Ectodermal cell (in vitro differentiated cells): ENCODE measurements at regions not wholly inside any gene's neighbourhood (a gene's known extent, or its start where the extent isn't known, plus 50 kb on each side); places are given as distances from the start of the nearest gene placed in this dataset.

Source experiments
- H3K27ac ChIP-seq: 2 replicates; pipeline ENCODE4 v1.7.0; 2013; ENCODE audit warnings: mild to moderate bottlenecking, low read depth, low read length; ENCODE audit not compliant: insufficient read depth, poor library complexity, severe bottlenecking
- H3K27me3 ChIP-seq: 2 replicates; pipeline ENCODE4 v1.7.0; 2013; ENCODE audit warnings: mild to moderate bottlenecking, low read length; ENCODE audit not compliant: insufficient read depth, control insufficient read depth, poor library complexity, severe bottlenecking
- H3K36me3 ChIP-seq: one replicate; pipeline ENCODE4 v1.7.0; 2013; ENCODE audit warnings: low read length; ENCODE audit not compliant: control insufficient read depth, insufficient read depth
- H3K4me1 ChIP-seq: one replicate; pipeline ENCODE4 v1.7.0; 2013; ENCODE audit warnings: low read length; ENCODE audit not compliant: control insufficient read depth, insufficient read depth
- H3K4me3 ChIP-seq: 2 replicates; pipeline ENCODE4 v1.7.0; 2013; ENCODE audit warnings: low read depth, low read length, control low read depth; ENCODE audit not compliant: insufficient read depth
- H3K9me3 ChIP-seq: 2 replicates; pipeline ENCODE4 v1.7.0; 2013; ENCODE audit warnings: mild to moderate bottlenecking, low read length, moderate library complexity; ENCODE audit not compliant: control insufficient read depth
- WGBS, 2 experiments: methylation state at CpG; one replicate each; pipeline ENCODE4 v1.1.7; 2013; ENCODE audit warnings: missing lambda C conversion rate in 2 of 2; 5-methylcytosine and 5-hydroxymethylcytosine counted together

- no peak overlapping the region for H3K27ac ChIP-seq
- H3K4me3 ChIP-seq: no peak overlapping the region
- no peaks in the 10 kb centered on the region for H3K4me1 ChIP-seq
- H3K36me3 ChIP-seq: no peaks in the 10 kb centered on the region
- WGBS, 2 experiments: 92% methylated on average over 1 of the region's 1 CpG; no CpG with 5 or more reads in 1 of the 2 experiments
- H3K9me3 ChIP-seq: no peaks in the 10 kb centered on the region
- no peaks in the 10 kb centered on the region for H3K27me3 ChIP-seq
Measured at GRCh38 chr10:43981232-43981631, 332.6 kb upstream of the ZNF32 start.

GRCh38 chr10:43980715-43981114, 332.0 kb upstream of the ZNF32 start:
- Histone ChIP-seq H3K9me3 (no peaks in the 10 kb centered on the region), H3K27me3 (no peaks in the 10 kb centered on the region), H3K4me1 (no peaks in the 10 kb centered on the region), H3K27ac (no peak overlapping the region), H3K4me3 (no peak overlapping the region), H3K36me3 (no peaks in the 10 kb centered on the region)
- 93 to 96% methylated on average over 6 to 7 of the region's 7 CpGs for WGBS, 2 experiments

GRCh38 chr10:43980313-43980712, 331.6 kb upstream of the ZNF32 start:
- WGBS, 2 experiments: 86 to 94% methylated on average over 8 of the region's 8 CpGs
- Histone ChIP-seq H3K27me3 (no peaks in the 10 kb centered on the region), H3K4me1 (no peaks in the 10 kb centered on the region), H3K27ac (no peak overlapping the region), H3K36me3 (no peaks in the 10 kb centered on the region), H3K9me3 (no peaks in the 10 kb centered on the region), H3K4me3 (no peak overlapping the region)

- WGBS, 2 experiments: 91 to 92% methylated on average over 3 of the region's 3 CpGs
- Histone ChIP-seq H3K36me3 (no peaks in the 10 kb centered on the region), H3K27ac (no peak overlapping the region), H3K27me3 (no peaks in the 10 kb centered on the region), H3K4me1 (no peaks in the 10 kb centered on the region), H3K4me3 (no peak overlapping the region), H3K9me3 (no peaks in the 10 kb centered on the region)
Measured at GRCh38 chr10:43979551-43979950, 330.9 kb upstream of the ZNF32 start.

- 92 to 94% methylated on average over 9 of the region's 9 CpGs for WGBS, 2 experiments
- no peak overlapping the region for H3K4me3 ChIP-seq
- H3K27ac ChIP-seq: no peak overlapping the region
- H3K36me3 ChIP-seq: no peaks in the 10 kb centered on the region
- H3K9me3 ChIP-seq: no peaks in the 10 kb centered on the region
- no peaks in the 10 kb centered on the region for H3K4me1 ChIP-seq
- no peaks in the 10 kb centered on the region for H3K27me3 ChIP-seq
Measured at GRCh38 chr10:43978936-43979335, 330.3 kb upstream of the ZNF32 start.

- WGBS, 2 experiments: 95% methylated on average over 4 of the region's 5 CpGs
- Histone ChIP-seq H3K27me3 (no peaks in the 10 kb centered on the region), H3K4me1 (no peaks in the 10 kb centered on the region), H3K27ac (no peak overlapping the region), H3K4me3 (no peak overlapping the region), H3K9me3 (no peaks in the 10 kb centered on the region), H3K36me3 (no peaks in the 10 kb centered on the region)
Measured at GRCh38 chr10:43978091-43978490, 329.4 kb upstream of the ZNF32 start.

GRCh38 chr10:43976292-43976691, 327.6 kb upstream of the ZNF32 start:
- WGBS, 2 experiments: 95 to 100% methylated on average over 1 of the region's 1 CpG
- Histone ChIP-seq H3K36me3 (no peaks in the 10 kb centered on the region), H3K27ac (no peak overlapping the region), H3K9me3 (no peaks in the 10 kb centered on the region), H3K4me1 (no peaks in the 10 kb centered on the region), H3K27me3 (no peaks in the 10 kb centered on the region), H3K4me3 (no peak overlapping the region)

- Histone ChIP-seq H3K4me1 (no peaks in the 10 kb centered on the region), H3K27ac (no peak overlapping the region), H3K27me3 (no peaks in the 10 kb centered on the region), H3K36me3 (no peaks in the 10 kb centered on the region), H3K9me3 (no peaks in the 10 kb centered on the region), H3K4me3 (no peak overlapping the region)
- WGBS, 2 experiments: 87 to 95% methylated on average over 3 of the region's 3 CpGs
Measured at GRCh38 chr10:43973801-43974200, 325.1 kb upstream of the ZNF32 start.

- WGBS, 2 experiments: 92 to 93% methylated on average over 10 of the region's 10 CpGs
- Histone ChIP-seq H3K9me3 (no peaks in the 10 kb centered on the region), H3K36me3 (no peaks in the 10 kb centered on the region), H3K4me3 (no peak overlapping the region), H3K4me1 (no peaks in the 10 kb centered on the region), H3K27ac (no peak overlapping the region), H3K27me3 (no peaks in the 10 kb centered on the region)
Measured at GRCh38 chr10:43972976-43973647, 324.4 kb upstream of the ZNF32 start.

GRCh38 chr10:43971981-43972380, 323.3 kb upstream of the ZNF32 start:
- H3K27me3 ChIP-seq: no peaks in the 10 kb centered on the region
- H3K9me3 ChIP-seq: no peaks in the 10 kb centered on the region
- H3K36me3 ChIP-seq: no peaks in the 10 kb centered on the region
- no peak overlapping the region for H3K27ac ChIP-seq
- H3K4me3 ChIP-seq: no peak overlapping the region
- WGBS, 2 experiments: 94% methylated on average over 8 of the region's 8 CpGs
- no peaks in the 10 kb centered on the region for H3K4me1 ChIP-seq

- Histone ChIP-seq H3K4me3 (no peak overlapping the region), H3K36me3 (no peaks in the 10 kb centered on the region), H3K9me3 (no peaks in the 10 kb centered on the region), H3K27me3 (no peaks in the 10 kb centered on the region), H3K4me1 (no peaks in the 10 kb centered on the region), H3K27ac (no peak overlapping the region)
- WGBS, 2 experiments: 92 to 94% methylated on average over 5 of the region's 5 CpGs
Measured at GRCh38 chr10:43971306-43971705, 322.6 kb upstream of the ZNF32 start.
